Nephron (organoid): ENCODE measurements at regions not wholly inside any gene's neighbourhood (a gene's known extent, or its start where the extent isn't known, plus 50 kb on each side); places are given as distances from the start of the nearest gene placed in this dataset.
"Not testable (repeated sequence)": the region's sequence is repeated elsewhere in the genome, so short reads cannot be mapped to it uniquely, and the experiment has no call there.

ENCODE experiments used
- H3K27ac Mint-ChIP-seq, 3 experiments: 2 replicates each; pipeline ENCODE4 v1.8.0; 2020; ENCODE audit warnings: mixed read lengths in 3 of 3, mild to moderate bottlenecking in 2 of 3, moderate library complexity in 1 of 3
- H3K27me3 Mint-ChIP-seq: 2 replicates; pipeline ENCODE4 v1.8.0; 2021; ENCODE audit warnings: low read depth, mild to moderate bottlenecking, moderate library complexity, mixed read lengths
- H3K36me3 Mint-ChIP-seq: 2 replicates; pipeline ENCODE4 v1.8.0; 2020; ENCODE audit warnings: low read depth, mixed read lengths
- H3K4me1 Mint-ChIP-seq: 2 replicates; pipeline ENCODE4 v1.8.0; 2020; ENCODE audit warnings: mixed read lengths
- H3K4me3 Mint-ChIP-seq, 3 experiments: 2 replicates each; pipeline ENCODE4 v1.8.0; 2020; ENCODE audit warnings: mild to moderate bottlenecking in 3 of 3, mixed read lengths in 3 of 3, moderate library complexity in 2 of 3
- H3K9me3 Mint-ChIP-seq: 2 replicates; pipeline ENCODE4 v1.8.0; 2020; ENCODE audit warnings: mixed read lengths
- CTCF ChIP-seq, 3 experiments: fragments of 200-600 bp; sonication (generic); IDR thresholded peaks; one replicate each; pipeline ENCODE4 v1.5.0; 2021; ENCODE audit warnings: antibody characterized with exemption in 3 of 3; ENCODE audit not compliant: unreplicated experiment in 3 of 3

GRCh38 chr5:87588316-87588715 is 175.6 kb upstream of the CCNH start:
- Mint-ChIP-seq H3K27ac (no peak overlapping the region), H3K27me3 (no peaks in the 10 kb centered on the region), H3K9me3 (no peaks in the 10 kb centered on the region), H3K4me1 (no peaks in the 10 kb centered on the region), H3K36me3 (no peaks in the 10 kb centered on the region), H3K4me3 (no peak overlapping the region)
- TF ChIP-seq CTCF (IDR thresholded peaks at IDR 0.05; ENCODE audit: unreplicated experiment in 3 of 3), result no peak

DNA sequence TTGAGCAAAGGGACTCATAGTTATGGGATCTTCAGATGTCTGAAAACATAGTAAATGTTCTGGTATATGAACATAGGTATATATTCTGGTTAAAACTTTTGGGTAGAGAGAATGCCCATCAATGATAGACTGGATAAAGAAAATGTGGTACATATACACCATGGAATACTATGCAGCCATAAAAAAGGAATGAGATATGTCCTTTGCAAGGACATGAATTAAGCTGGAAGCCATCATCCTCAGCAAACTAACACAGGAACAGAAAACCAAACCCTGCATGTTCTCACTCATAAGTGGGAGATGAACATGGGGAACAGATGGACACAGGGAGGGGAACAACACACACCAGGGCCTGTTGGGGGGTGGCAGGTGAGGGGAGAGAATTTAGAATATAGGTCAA is 171.0 kb upstream of the CCNH start:
- not testable (repeated sequence) for H3K27ac Mint-ChIP-seq, H3K36me3 Mint-ChIP-seq, H3K27me3 Mint-ChIP-seq, H3K9me3 Mint-ChIP-seq, H3K4me3 Mint-ChIP-seq, H3K4me1 Mint-ChIP-seq

- Mint-ChIP-seq H3K36me3 (no peaks in the 10 kb centered on the region), H3K9me3 (no peaks in the 10 kb centered on the region), H3K4me1 (no peaks in the 10 kb centered on the region), H3K27ac (no peak overlapping the region), H3K27me3 (no peaks in the 10 kb centered on the region), H3K4me3 (no peak overlapping the region)
- TF ChIP-seq CTCF (IDR thresholded peaks at IDR 0.05; ENCODE audit: unreplicated experiment in 3 of 3), result no peak
These were observed 169.4 kb upstream of the CCNH start for GRCh38 chr5:87582149-87582548.

DNA sequence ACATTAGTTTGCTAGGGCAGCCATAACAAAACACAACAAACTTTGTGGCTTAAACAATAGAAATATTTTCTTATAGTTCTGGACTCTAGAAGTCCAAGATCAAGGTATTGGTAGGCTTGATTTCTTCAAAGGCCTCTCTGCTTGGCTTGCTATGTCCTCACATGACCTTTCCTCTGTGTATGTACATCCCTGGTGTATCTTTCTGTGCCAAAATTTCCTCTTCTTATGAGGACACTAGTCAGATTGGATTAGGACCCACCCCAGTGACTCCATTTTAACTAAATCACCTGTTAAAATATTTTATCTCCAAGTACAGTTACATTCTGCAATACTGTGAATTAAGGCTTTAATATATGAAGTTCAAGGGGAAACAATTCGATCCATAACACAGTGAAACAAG is 168.9 kb upstream of the CCNH start:
- Mint-ChIP-seq H3K9me3 (no peaks in the 10 kb centered on the region), H3K4me3 (no peak overlapping the region), H3K36me3 (no peaks in the 10 kb centered on the region), H3K27ac (no peak overlapping the region), H3K27me3 (no peaks in the 10 kb centered on the region), H3K4me1 (no peaks in the 10 kb centered on the region)
- no peak for TF ChIP-seq CTCF (IDR thresholded peaks at IDR 0.05; ENCODE audit: unreplicated experiment in 3 of 3)

DNA sequence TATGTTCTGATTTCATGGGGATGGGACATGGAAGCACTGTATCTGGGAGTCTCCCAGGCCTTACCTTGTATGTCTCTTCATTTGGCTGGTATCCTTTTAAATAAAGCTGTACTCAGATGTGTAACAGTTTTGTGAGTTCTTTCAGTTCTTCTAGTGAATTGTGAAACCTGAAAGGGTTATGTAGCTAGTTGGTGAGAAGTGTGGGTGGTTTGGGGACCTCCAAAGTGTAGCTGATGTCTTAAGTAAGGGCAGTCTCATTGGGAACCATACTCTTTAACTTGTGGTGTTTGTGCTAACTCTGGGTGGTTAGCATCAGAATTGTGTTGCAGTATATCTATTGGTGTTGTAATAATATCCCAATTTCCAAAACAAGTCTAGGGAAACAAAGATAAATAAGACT is 166.9 kb upstream of the CCNH start:
- Mint-ChIP-seq H3K4me1 (no peaks in the 10 kb centered on the region), H3K9me3 (no peaks in the 10 kb centered on the region), H3K36me3 (no peaks in the 10 kb centered on the region), H3K27ac (no peak overlapping the region), H3K27me3 (no peaks in the 10 kb centered on the region), H3K4me3 (no peak overlapping the region)
- TF ChIP-seq CTCF (IDR thresholded peaks at IDR 0.05; ENCODE audit: unreplicated experiment in 3 of 3), result no peak

- Mint-ChIP-seq H3K27me3 (no peaks in the 10 kb centered on the region), H3K27ac (no peak overlapping the region), H3K36me3 (no peaks in the 10 kb centered on the region), H3K9me3 (no peaks in the 10 kb centered on the region), H3K4me1 (no peaks in the 10 kb centered on the region), H3K4me3 (no peak overlapping the region)
- TF ChIP-seq CTCF (IDR thresholded peaks at IDR 0.05; ENCODE audit: unreplicated experiment in 3 of 3), result no peak
These were observed 164.1 kb upstream of the CCNH start for GRCh38 chr5:87576867-87577266.

GRCh38 chr5:87576306-87576705 is 163.6 kb upstream of the CCNH start:
- H3K27me3 Mint-ChIP-seq, H3K36me3 Mint-ChIP-seq, H3K9me3 Mint-ChIP-seq, H3K27ac Mint-ChIP-seq, H3K4me3 Mint-ChIP-seq, H3K4me1 Mint-ChIP-seq: not testable (repeated sequence)
